A673 (cell line): ENCODE measurements at regions not wholly inside any gene's neighbourhood (a gene's known extent, or its start where the extent isn't known, plus 50 kb on each side); places are given as distances from the start of the nearest gene placed in this dataset.

Experiments
- BruUV-seq: library from RNA; stranded (reverse); fragments of 400-500 nt; replicated peaks from 2 replicates; lab custom pipeline; 2021; lab: Mats Ljungman, UMichigan
- CTCF ChIA-PET: fragments of 300-600 bp; sonication (Branson Sonifier 250); formaldehyde crosslinking; loops from one replicate; lab custom pipeline; 2022; ENCODE audit warnings: antibody characterized with exemption; lab: Charles Lee
- POLR2A ChIA-PET: fragments of 300-600 bp; sonication (Branson Sonifier 250); formaldehyde crosslinking; loops from one replicate; lab custom pipeline; 2022; ENCODE audit warnings: antibody characterized with exemption; ENCODE audit not compliant: low non-redundant PET; lab: Charles Lee
- DNase-seq: peaks from one replicate; pipeline ENCODE4 v3.0.0-alpha.2; 2015; ENCODE audit warnings: low spot score
- H3K27ac ChIP-seq: fragments of 200-600 bp; sonication (generic); 2 replicates; pipeline ENCODE4 v1.5.1; 2016; ENCODE audit warnings: mixed run types, low read depth, mild to moderate bottlenecking, mixed read lengths, antibody characterized with exemption, low read length; ENCODE audit not compliant: poor library complexity, severe bottlenecking
- H3K27me3 ChIP-seq: fragments of 200-600 bp; sonication (generic); replicated peaks from 2 replicates; pipeline ENCODE4 v1.6.1; 2017; ENCODE audit warnings: mixed run types, low read depth, mild to moderate bottlenecking, mixed read lengths, antibody characterized with exemption, low read length; ENCODE audit not compliant: insufficient read depth, poor library complexity
- H3K36me3 ChIP-seq: fragments of 200-600 bp; sonication (generic); 2 replicates; pipeline ENCODE4 v1.6.1; 2016; ENCODE audit warnings: mixed run types, mild to moderate bottlenecking, mixed read lengths, antibody characterized with exemption, low read length; ENCODE audit not compliant: insufficient read depth, poor library complexity, severe bottlenecking
- H3K4me1 ChIP-seq: fragments of 200-600 bp; sonication (generic); 2 replicates; pipeline ENCODE4 v1.6.1; 2017; ENCODE audit warnings: mixed run types, mild to moderate bottlenecking, mixed read lengths, antibody characterized with exemption, low read length; ENCODE audit not compliant: insufficient read depth, poor library complexity, severe bottlenecking
- H3K4me3 ChIP-seq: fragments of 200-600 bp; sonication (generic); 2 replicates; pipeline ENCODE4 v1.5.1; 2016; ENCODE audit warnings: low read depth, mixed run types, mild to moderate bottlenecking, mixed read lengths, low read length; ENCODE audit not compliant: poor library complexity, severe bottlenecking
- H3K9me3 ChIP-seq: fragments of 200-600 bp; sonication (generic); 2 replicates; pipeline ENCODE4 v1.6.1; 2016; ENCODE audit warnings: mixed run types, low read depth, mild to moderate bottlenecking, mixed read lengths, antibody characterized with exemption, low read length; ENCODE audit not compliant: poor library complexity, severe bottlenecking
- EZH2 ChIP-seq: fragments of 200-600 bp; sonication (generic); IDR thresholded peaks from 2 replicates; pipeline ENCODE4 v1.6.1; 2017; ENCODE audit warnings: borderline replicate concordance, low read depth, mild to moderate bottlenecking, mixed read lengths, antibody characterized with exemption, low read length; ENCODE audit not compliant: poor library complexity, severe bottlenecking
- intact Hi-C: fragments of 100-400 bp; cut with micrococcal nuclease; formaldehyde crosslinking; loops from one replicate; pipeline ENCODE4 v1.10.0; 2022; ENCODE audit not compliant: unreplicated experiment
- TF ChIP-seq, protein P1 (sequence below): fragments of 300-800, 200-600 bp; sonication (generic); conservative IDR thresholded peaks from 2 replicates; pipeline ENCODE4 v1.5.1; 2017; ENCODE audit warnings: low read depth, mild to moderate bottlenecking, antibody characterized with exemption, low read length, moderate library complexity, mixed read lengths

DNA sequence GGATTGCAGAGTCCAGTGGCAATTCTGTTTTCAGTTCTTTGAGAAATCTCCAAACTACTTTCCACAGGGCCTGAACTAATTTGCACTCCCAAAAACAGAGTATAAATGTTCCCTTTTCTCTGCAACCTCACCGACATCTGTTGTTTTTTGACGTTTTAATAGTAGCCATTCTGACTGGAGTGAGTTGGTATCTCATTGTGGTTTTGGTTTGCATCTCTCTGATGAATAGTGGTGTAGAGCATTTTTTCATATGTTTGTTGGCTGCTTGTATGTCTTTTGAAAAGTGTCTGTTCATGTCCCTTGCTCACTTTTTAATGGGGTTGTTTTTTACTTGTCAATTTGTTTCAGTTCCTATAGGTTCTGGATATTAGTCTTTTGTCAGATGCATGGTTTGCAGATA lies 72.6 kb downstream of the PALM2AKAP2 start:
- no peaks in the 10 kb centered on the region for H3K4me1 ChIP-seq
- POLR2A ChIA-PET = no interaction called here
- H3K36me3 ChIP-seq = no peaks in the 10 kb centered on the region
- H3K27ac ChIP-seq = no peak overlapping the region
- intact Hi-C loops = no loop called here
- no peak for DNase-seq
- no peaks in the 10 kb centered on the region for H3K9me3 ChIP-seq
- BruUV-seq = no TSS peak
- H3K4me3 ChIP-seq = no peak overlapping the region
- TF ChIP-seq, protein P1, sequence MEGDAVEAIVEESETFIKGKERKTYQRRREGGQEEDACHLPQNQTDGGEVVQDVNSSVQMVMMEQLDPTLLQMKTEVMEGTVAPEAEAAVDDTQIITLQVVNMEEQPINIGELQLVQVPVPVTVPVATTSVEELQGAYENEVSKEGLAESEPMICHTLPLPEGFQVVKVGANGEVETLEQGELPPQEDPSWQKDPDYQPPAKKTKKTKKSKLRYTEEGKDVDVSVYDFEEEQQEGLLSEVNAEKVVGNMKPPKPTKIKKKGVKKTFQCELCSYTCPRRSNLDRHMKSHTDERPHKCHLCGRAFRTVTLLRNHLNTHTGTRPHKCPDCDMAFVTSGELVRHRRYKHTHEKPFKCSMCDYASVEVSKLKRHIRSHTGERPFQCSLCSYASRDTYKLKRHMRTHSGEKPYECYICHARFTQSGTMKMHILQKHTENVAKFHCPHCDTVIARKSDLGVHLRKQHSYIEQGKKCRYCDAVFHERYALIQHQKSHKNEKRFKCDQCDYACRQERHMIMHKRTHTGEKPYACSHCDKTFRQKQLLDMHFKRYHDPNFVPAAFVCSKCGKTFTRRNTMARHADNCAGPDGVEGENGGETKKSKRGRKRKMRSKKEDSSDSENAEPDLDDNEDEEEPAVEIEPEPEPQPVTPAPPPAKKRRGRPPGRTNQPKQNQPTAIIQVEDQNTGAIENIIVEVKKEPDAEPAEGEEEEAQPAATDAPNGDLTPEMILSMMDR = no peak
- TF ChIP-seq EZH2 = no peak
- CTCF ChIA-PET = no interaction called here
- H3K27me3 ChIP-seq = no peaks in the 10 kb centered on the region

DNA sequence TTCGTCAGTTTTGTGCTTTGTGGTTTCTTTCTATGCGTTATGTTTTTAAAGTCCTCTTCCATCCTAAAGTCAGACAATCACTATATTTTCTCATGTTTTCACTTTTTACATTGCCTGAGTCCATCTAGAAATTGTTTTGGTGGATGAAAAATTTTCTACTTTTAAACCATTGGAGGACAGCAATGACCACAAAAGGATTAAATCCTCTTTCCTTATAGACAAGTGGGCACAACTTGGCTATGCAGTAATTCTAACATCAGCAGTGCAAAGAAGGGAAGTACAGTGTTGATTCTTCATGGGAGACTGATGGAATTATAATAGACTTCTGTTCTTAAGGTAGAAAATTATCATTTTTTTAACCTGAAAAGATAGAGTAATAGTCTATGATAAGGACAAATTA lies 75.5 kb downstream of the PALM2AKAP2 start:
- no TSS peak for BruUV-seq
- Histone ChIP-seq H3K4me3 (no peak overlapping the region), H3K27ac (no peak overlapping the region), H3K4me1 (no peaks in the 10 kb centered on the region), H3K27me3 (no peaks in the 10 kb centered on the region), H3K9me3 (no peaks in the 10 kb centered on the region), H3K36me3 (no peaks in the 10 kb centered on the region)
- ChIA-PET POLR2A (no interaction called here), CTCF (no interaction called here)
- intact Hi-C loops = no loop called here
- TF ChIP-seq, protein P1 = no peak
- no peak for TF ChIP-seq EZH2
- no peak for DNase-seq

DNA sequence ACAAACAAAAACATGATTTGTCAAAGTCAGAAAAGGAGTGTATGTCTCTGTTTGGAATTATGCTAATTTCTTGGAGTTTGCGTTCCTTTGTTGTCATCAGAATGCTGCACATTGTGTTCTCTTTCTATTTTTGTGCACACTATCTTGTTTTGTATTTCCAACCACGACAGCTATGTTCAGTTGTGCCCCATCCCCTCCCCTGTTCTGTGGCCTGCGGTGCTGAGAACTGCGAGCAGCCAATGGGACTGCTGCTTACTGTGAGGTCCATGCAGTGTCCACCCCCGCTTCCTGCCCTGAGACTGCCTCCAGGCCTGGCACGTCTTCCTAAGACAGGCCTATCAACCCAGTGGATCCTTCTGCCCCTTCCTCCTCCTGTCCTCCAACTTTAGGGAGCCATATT lies 76.8 kb downstream of the PALM2AKAP2 start:
- Histone ChIP-seq H3K27me3 (no peaks in the 10 kb centered on the region), H3K36me3 (no peaks in the 10 kb centered on the region), H3K9me3 (no peaks in the 10 kb centered on the region), H3K4me1 (no peaks in the 10 kb centered on the region), H3K4me3 (no peak overlapping the region), H3K27ac (no peak overlapping the region)
- intact Hi-C loops = no loop called here
- BruUV-seq = no TSS peak
- no peak for TF ChIP-seq EZH2
- TF ChIP-seq, protein P1 = no peak
- POLR2A ChIA-PET = no interaction called here
- no peak for DNase-seq
- CTCF ChIA-PET = no interaction called here
